ENCODE measurements at regions not wholly inside any gene's neighbourhood (a gene's known extent, or its start where the extent isn't known, plus 50 kb on each side); places are given as distances from the start of the nearest gene placed in this dataset.

DNA sequence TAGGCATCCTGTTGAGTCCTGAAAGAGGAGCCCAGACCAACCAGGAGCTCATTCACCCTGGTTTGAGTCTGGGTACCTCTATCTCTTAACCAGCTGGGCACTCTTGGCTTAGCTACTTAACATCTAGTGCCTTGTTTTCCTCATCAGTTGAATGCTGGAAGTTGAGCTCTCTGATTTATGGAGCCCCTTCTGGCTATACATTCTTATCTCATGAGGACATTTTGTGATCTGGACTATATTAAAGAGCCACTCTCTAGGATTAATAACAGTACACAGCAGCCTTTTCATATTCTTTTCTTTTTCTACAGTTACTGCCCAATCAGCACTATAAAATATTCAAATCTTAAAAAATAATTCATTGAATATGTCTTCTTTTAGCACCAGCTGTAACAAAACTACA lies 296.9 kb upstream of the RUNX1 start:
- Histone ChIP-seq H3K4me1 (ENCODE audit: control insufficient read depth, extremely low read depth, insufficient read depth, low read length) (no peaks in the 10 kb centered on the region), H3K9ac (replicated peaks; ENCODE audit: extremely low read depth, insufficient read depth, low read length) (no peak overlapping the region), H3K9me3 (replicated peaks; ENCODE audit: control insufficient read depth, insufficient read depth, low read length) (no peaks in the 10 kb centered on the region), H3K79me2 (ENCODE audit: control insufficient read depth, insufficient read depth, low read length) (no peaks in the 10 kb centered on the region), H4K20me1 (replicated peaks; ENCODE audit: control insufficient read depth, extremely low read depth, insufficient read depth, low read length) (no peaks in the 10 kb centered on the region), H3K27me3 (ENCODE audit: control insufficient read depth in 2 of 2, insufficient read depth in 2 of 2, low read length in 2 of 2) (peaks cover 0 to 5% of the 10 kb centered on the region in 2 experiments), H2AFZ (ENCODE audit: low read depth, low read length) (no peak overlapping the region), H3K4me2 (ENCODE audit: insufficient read depth, low read length) (no peak overlapping the region), H3K27ac (ENCODE audit: insufficient read depth, low read depth, low read length) (no peak overlapping the region), H3K36me3 (ENCODE audit: control insufficient read depth in 2 of 2, extremely low read depth in 1 of 2, insufficient read depth in 2 of 2, low read length in 2 of 2) (no peaks in the 10 kb centered on the region), H3K9me1 (replicated peaks; ENCODE audit: control insufficient read depth, extremely low read depth, insufficient read depth, low read length) (no peaks in the 10 kb centered on the region), H3K4me3 (replicated peaks in 1 of 3; ENCODE audit: insufficient read depth in 1 of 3, low read depth in 1 of 3, low read length in 3 of 3) (no peak overlapping the region)
- no peak for DNase-seq (ENCODE audit: low read depth, low spot score)
- BruUV-seq (replicated peaks), result no TSS peak
- dilution Hi-C loops (cut with MboI; ENCODE audit: extremely low pct_ligation_motif_present, low sequenced_read_pairs), result no loop called here
- intact Hi-C loops (cut with micrococcal nuclease), result no loop called here
- ChIA-PET CTCF (interaction anchor here (1.0 to 1.8 kb wide), 3 partner anchors 10 to 15 kb away, joined by 3 to 5 read pairs (median 5); no protein-coding TSS in a partner anchor), POLR2A (no interaction called here)
- TF ChIP-seq POLR2AphosphoS5 (IDR thresholded peaks at IDR 0.05; ENCODE audit: insufficient read depth, low read depth, low read length) (no peak), MYC (IDR thresholded peaks at IDR 0.05; ENCODE audit: low read depth, low read length) (no peak), FOS (IDR thresholded peaks at IDR 0.05; ENCODE audit: borderline replicate concordance, insufficient read depth, low read length) (no peak), GATA2 (IDR thresholded peaks at IDR 0.05; ENCODE audit: insufficient read depth, insufficient read length, low read depth, low read length) (no peak), JUN (IDR thresholded peaks at IDR 0.05; ENCODE audit: borderline replicate concordance, insufficient read depth, insufficient read length, low read depth) (no peak), EZH2 (IDR thresholded peaks at IDR 0.05; ENCODE audit: borderline replicate concordance, low read depth, low read length, severe bottlenecking) (no peak), POLR2A (IDR thresholded peaks at IDR 0.05; ENCODE audit: low read depth, low read length) (no peak)
- TF ChIP-seq, protein P1, sequence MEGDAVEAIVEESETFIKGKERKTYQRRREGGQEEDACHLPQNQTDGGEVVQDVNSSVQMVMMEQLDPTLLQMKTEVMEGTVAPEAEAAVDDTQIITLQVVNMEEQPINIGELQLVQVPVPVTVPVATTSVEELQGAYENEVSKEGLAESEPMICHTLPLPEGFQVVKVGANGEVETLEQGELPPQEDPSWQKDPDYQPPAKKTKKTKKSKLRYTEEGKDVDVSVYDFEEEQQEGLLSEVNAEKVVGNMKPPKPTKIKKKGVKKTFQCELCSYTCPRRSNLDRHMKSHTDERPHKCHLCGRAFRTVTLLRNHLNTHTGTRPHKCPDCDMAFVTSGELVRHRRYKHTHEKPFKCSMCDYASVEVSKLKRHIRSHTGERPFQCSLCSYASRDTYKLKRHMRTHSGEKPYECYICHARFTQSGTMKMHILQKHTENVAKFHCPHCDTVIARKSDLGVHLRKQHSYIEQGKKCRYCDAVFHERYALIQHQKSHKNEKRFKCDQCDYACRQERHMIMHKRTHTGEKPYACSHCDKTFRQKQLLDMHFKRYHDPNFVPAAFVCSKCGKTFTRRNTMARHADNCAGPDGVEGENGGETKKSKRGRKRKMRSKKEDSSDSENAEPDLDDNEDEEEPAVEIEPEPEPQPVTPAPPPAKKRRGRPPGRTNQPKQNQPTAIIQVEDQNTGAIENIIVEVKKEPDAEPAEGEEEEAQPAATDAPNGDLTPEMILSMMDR (IDR thresholded peaks at IDR 0.05; ENCODE audit: extremely low read depth in 1 of 2, insufficient read depth in 1 of 2, low read depth in 1 of 2, low read length in 2 of 2), result no peak
- TF ChIP-seq, protein P2, sequence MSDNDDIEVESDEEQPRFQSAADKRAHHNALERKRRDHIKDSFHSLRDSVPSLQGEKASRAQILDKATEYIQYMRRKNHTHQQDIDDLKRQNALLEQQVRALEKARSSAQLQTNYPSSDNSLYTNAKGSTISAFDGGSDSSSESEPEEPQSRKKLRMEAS (IDR thresholded peaks at IDR 0.05; ENCODE audit: insufficient read depth, insufficient read length), result no peak
- no peak for FAIRE-seq

Measured in endothelial cell of umbilical vein (primary cell).